Right ventricle myocardium superior (tissue), 1 donor: ENCODE measurements at regions not wholly inside any gene's neighbourhood (a gene's known extent, or its start where the extent isn't known, plus 50 kb on each side); places are given as distances from the start of the nearest gene placed in this dataset.
"Not testable (repeated sequence)": the region's sequence is repeated elsewhere in the genome, so short reads cannot be mapped to it uniquely, and the experiment has no call there.

ENCODE experiments used
- ATAC-seq: fragments of 200-7000 bp; cut with Tn5 transposase; one replicate; pipeline ENCODE4 v1.9.1; 2020; ENCODE audit warnings: mild to moderate bottlenecking; ENCODE audit not compliant: poor library complexity
- DNase-seq: peaks from one replicate; pipeline ENCODE4 v3.0.0-alpha.2; 2020
- intact Hi-C: fragments of 100-400 bp; cut with DNase I; formaldehyde crosslinking; loops from one replicate; pipeline ENCODE4 v1.11.2; 2022
- donor health status: DM: no; HTN: yes; CAD: no; lungs with severe emphysema.

DNA sequence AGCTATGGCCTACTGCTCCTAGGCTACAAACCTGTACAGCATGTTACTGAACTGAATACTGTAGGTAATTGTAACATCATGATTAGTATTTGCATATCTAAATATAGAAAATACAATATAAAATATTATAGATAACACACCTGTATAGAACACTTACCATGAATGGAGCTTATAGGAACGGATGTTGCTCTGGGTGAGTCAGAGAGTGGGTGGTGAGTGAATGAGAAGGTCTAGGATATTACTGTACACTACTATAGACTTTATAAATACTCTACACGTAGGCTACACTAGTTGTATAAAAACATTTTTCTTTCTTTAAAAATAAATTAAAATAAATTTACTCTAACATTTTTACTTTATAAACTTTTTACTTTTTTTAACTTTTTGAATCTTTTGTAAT is 224.0 kb upstream of the CBLB start:
- ATAC-seq: no peak
- intact Hi-C loops: no loop called here
- no peak for DNase-seq

DNA sequence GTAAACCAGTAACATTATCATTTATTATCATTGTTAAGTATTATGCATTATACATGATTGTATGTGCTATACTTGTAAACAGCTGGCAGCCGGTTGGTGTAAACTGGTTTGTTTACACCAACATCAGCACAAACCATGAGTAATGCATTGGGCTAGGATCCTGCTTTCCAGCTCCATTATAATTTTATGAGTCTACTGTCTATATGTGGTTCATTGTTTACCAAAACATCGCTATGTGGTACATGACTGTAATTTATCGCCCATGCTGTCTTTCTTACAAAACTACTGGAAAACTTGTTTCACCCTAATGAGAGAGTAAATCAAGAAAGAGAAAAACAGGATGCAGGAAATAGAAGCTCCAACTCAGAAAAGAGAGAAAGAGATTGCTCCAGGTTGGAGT is 224.8 kb upstream of the CBLB start:
- intact Hi-C loops: no loop called here
- no peak for DNase-seq
- ATAC-seq: no peak

DNA sequence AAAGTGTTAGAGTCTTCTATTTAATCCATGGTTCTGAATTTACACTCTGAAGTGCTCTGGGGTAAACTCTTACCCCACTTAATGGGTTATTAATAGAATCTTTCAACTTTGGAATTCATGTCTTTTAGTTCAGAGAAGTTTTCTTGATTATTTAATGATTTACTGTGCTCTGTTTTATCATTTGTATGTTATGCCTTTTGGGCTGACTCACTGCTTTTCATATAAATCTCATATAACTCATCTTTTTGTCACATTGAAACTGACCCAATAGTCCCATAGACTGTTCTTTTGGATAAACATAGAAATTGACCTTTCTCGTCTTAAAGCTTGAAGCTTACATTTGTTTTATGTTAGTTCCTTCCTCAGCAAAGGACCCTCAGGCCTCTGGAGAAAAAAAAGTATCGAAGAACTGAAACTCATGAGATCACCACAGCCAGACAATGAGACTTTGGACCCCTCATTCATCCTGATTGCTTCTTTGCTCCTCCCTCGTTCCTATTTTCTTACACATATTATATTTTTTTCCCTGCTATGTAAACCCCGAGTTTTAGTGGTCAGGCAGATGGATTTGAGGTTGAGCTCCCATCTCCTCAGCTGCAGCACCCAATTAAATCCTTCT is 229.1 kb upstream of the CBLB start:
- DNase-seq (no peak), ATAC-seq (no peak)
- intact Hi-C loops: no loop called here

DNA sequence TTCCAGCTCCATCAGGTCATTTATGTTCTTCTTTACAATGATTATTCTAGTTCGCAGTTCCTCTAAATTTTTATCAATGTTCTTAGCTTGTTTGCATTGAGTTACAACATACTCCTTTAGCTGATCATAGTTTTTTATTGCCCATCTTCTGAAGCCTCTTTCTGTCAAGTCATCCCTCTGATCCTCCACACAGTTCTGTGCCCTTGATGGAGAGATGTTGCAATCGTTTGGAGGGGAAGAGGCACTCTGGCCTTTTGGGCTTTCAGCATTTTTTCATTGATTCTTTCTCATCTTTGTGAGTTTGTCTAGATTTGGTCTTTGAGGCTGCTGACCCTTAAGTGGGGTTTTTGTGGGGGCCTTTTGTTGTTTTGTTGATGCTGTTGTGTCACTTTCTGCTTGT is 234.6 kb upstream of the CBLB start:
- ATAC-seq (no peak), DNase-seq (no peak)
- intact Hi-C loops: no loop called here

DNA sequence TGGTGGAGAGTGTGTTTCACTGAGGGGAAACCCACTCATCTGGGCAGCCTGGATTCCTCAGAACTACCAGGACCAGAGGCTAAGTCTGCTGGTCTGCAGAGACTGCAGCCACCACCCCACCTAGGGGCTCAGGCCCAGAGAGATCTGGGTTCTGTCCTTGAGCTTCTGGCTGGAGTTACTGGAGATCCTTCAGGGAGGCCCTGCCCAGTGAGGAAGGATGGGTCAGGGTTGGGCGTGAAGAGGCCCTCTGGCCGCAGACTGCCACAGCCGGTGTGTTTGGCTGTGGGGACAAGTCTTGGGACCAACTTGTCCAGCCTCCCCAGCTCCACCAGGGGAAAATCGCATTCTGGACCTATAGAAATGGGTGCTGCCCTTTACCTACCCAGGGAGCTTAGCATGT is 235.3 kb upstream of the CBLB start:
- ATAC-seq (no peak), DNase-seq (no peak)
- intact Hi-C loops: no loop called here

DNA sequence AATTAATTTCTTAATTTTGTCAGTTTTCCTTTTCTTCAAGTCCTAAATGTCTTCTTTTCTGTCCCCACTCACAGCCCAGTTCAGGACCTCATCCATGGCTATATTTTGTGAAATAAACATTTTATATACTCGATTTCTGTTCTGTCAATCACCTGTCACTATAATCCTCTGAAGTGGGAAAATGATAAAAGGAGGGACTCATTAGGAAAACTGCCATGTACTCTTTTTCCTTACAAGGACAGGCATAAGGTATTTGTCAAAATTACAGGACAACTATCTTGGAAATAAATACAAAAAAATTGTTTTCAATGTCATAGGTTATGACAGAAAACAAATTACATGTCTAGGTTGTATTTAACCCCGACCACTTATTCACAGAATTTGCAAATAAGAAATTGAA is 240.1 kb upstream of the CBLB start:
- intact Hi-C loops: no loop called here
- ATAC-seq (no peak), DNase-seq (no peak)

DNA sequence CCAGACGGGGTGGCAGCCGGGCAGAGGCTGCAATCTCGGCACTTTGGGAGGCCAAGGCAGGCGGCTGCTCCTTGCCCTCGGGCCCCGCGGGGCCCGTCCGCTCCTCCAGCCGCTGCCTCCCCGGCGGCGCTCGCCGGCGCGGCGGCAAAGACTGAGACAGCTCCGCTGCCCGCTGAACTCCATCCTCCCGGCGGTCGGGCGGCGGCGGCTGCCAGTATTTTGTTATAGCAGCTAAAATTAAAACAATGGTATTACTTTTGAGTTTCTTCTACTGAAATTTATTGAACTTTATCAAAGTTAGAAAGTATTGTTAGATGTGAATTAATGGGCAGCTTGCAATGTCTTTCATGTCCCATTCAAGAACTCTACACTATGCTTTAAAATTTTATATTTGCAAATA is 243.7 kb upstream of the CBLB start:
- ATAC-seq, intact Hi-C loops, DNase-seq: not testable (repeated sequence)

DNA sequence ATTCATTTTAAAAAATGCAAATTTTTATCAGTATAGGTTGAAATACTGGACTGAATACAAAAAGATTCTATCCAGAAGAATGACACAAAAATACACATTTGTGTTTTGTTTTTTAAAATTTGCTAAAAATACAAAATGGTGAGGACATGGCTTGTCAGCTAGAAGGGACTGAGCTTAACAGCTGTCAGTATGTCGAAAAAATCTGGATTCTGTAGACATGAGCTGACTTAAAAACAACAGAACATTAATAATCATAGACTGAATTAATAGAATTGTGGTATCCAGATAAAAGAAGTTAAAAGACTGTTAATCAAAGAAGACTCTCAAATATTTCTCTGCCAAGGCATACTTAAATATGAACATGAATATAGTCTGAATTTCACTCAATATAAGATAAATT is 244.9 kb upstream of the CBLB start:
- ATAC-seq: no peak

DNA sequence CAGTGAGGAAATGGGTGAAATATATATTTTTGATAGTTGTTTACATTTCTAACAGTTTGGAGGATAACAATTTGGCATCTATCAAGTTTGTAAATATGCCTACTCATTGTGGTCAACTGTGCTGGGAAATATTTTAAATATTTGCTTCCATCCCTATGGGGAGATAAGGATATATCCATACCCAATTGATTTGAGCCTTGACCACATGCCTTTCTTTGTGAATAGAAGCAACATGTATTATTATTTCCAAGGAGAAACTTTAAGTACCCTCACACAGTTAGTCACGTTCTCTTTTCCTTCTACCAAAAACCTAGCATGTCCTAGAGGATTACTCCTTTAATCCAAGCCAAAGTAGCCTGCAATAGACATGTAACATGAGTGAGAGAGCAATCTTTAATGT is 245.4 kb upstream of the CBLB start:
- intact Hi-C loops: no loop called here
- DNase-seq: no peak

More for the DNA sequence above, 244.9 kb upstream of the CBLB start:
- intact Hi-C loops: no loop called here
- no peak for DNase-seq

DNA sequence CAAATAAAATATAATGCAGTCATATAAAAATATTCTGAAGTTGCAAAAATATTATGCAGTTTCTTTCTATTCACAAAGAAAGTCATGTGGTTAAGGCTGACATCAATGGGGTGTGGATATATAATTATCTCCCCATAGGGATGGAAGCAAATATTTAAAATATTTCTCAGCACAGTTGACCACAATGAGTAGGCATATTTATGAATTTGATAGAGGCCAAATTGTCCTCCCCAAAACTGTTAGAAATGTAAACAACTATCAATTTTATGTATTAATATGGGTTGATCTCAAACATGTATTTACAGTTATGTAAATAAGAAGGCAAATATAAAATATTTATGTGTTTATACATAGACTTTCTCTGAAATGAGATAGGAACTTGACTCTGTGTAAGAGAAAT is 246.0 kb upstream of the CBLB start:
- DNase-seq (no peak), ATAC-seq (no peak)
- intact Hi-C loops: no loop called here

More for the DNA sequence above, 245.4 kb upstream of the CBLB start:
- ATAC-seq: no peak

DNA sequence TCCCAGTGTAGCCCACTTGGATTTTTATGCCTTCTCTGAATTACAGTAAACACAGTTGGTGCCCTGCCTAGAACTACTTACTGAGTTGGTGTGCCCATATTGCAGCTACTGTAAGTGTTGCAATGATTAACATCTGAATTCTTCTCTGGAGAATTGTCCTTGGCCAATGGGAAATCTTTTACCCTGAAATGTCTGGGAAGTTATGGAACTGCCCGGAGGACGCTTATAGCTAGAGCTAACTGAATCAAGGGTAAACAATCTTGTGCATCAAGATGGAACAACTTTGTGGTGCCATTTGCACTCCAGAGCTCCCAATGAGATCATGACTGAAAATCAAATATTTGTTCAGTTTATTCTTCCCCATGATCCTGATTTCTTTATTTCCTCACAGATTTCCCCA is 246.7 kb upstream of the CBLB start:
- DNase-seq (no peak), ATAC-seq (no peak)
- intact Hi-C loops: no loop called here

DNA sequence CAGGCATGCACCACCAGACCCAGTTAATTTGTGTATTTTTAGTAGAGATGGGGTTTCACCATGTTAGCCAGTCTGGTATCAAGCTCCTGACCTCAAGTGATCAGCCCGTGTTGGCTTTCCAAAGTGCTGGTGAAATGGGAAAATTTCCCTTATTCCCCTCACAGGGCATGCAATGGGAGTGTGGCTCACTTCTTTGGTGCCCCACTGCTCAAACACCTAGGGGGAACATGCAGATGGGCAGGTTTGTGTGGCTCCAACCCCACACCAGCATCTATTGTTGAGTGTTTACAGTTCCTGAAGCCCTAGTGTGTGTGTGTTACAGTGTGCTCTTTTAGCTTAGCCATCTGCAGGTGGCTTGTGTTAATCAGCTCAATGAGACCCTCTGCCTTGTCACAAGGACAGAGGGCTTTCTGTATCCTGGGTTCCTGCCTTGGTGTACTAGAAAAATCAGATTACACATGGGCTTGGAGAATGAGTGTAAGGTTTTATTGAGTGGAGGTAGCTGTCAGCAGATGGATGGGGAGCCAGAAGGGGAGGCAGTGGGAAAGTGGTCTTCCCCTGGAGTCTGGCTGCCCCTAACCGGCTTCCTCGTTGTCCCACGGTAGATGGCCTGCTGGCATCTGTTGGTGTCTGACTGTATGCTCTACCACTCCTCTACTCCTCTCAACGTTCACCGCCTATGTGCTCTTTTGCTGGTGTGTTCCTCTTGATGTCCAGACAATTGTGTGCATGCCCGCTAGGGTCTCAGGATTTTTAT is 248.1 kb upstream of the CBLB start:
- intact Hi-C loops: no loop called here
- ATAC-seq: no peak
- no peak for DNase-seq

DNA sequence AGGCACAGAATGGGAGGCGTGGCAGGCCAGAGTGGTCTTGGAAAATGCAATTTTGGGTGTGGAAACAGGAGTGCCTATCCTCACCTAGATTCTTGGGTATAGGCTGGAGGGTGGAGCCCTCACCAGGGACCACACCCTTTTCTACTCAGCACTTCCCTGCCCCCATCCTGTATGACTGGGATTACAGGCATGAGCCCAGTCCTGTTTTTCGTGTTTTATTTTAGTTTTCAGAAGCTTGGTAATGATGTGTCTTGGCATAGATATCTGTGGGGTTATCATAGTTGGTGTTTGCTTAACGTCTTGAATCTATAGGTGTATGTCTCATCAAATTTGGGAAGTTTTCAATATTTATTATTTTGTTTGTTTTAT is 248.7 kb upstream of the CBLB start:
- intact Hi-C loops: no loop called here
- no peak for DNase-seq
- no peak for ATAC-seq

DNA sequence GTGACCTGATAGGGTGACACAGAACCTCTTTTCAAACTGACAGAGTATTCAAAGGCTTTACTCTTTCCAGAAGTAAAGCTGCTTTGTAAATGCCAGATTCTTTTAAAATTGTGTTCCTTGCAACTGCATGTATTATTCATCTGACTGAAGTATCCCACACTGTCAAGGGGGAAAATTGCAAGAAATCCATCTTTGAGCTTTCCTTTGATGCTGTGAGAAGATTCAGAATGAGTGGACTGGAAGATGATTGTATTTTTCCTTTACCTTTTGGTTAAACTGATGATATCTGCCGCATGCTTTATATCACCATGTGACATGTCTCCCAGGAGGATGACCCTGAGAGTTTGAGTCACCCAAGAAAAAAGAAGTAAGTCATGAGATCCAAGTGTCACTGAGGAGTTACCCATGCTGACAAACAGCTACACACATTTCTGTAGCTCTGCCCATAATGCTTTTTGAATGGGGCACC is 250.8 kb upstream of the CBLB start:
- ATAC-seq (no peak), DNase-seq (no peak)
- intact Hi-C loops: loop anchor here (10.0 kb wide), 1 partner anchor 205 kb away; no protein-coding TSS in a partner anchor

DNA sequence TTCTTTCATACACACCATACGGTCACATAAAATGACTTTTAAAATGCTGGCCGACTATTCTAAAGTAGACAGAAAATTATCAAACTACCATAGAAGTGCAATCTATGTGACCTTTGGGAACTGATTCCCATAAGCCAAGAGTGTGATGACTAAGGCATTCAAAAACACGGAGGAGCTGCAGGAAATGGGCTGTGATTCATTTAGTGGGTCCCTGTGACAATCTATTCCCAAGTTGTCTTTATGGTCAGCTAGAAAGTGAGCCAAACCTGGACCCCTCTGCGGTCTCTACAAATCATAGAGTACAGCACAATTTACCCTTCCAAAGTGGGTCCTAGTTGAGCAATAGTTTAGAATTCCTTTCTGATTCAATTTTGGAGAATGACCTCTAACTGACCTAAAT is 251.5 kb upstream of the CBLB start:
- no peak for ATAC-seq
- intact Hi-C loops: loop anchor here (10.0 kb wide), 1 partner anchor 206 kb away; no protein-coding TSS in a partner anchor
- no peak for DNase-seq

DNA sequence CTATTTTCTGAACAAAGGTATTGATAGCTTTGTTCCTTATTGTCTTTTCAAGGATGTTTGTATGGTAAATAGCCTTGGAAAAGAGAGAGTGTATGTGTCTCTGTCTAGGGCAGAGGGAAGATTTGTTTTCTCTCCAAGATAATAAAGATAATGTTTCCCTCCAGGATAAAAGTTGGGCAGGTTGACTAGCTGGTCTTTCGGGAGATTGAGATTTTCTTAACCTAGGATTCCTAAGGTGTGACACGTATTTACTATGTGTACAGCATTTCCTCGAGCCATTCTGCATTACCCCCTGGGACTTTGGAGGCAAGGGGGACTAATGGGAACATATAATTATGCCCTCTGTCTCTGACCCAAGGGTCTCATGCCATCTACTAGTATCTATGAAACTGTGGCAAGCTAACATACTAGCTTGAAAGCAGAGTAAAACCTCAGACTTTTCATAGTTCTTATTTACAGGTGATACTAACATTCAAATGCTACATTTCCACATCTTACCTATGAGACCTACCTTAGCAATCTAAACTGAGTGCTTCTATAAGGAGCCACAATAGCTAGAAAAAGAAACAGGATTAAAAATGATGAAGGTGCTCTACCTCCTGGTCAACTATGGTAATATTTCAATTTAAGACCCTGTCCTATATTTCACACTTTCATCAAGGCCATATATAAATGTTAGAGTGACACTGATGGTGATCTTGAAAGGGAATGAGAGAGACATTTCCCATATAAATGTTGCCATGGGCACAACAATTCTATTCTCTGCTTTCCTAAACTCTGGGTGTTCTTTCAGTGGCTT is 252.9 kb upstream of the CBLB start:
- DNase-seq (no peak), ATAC-seq (no peak)
- intact Hi-C loops: loop anchor here (10.0 kb wide), 1 partner anchor 207 kb away; no protein-coding TSS in a partner anchor

DNA sequence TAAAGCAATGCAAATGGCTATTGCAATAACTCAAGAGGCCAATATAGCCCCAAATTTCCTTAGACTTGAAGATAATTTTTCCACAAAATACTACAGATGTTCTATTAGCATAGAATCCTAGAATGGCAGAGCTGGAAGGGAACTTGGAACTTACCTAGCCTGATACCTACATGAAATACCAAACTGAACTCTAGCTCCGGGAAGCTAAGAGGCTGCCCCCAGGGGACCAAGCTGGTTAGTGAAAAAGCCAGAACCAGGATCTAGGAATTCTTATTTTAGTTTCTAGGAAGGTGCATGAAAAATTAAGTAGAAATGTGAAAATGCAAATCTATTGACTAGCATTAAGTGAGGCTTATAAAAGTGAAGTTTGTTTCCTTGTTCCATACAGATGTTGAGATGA is 256.0 kb upstream of the CBLB start:
- ATAC-seq (no peak), DNase-seq (no peak)
- intact Hi-C loops: loop anchor here (10.0 kb wide), 1 partner anchor 210 kb away; no protein-coding TSS in a partner anchor

DNA sequence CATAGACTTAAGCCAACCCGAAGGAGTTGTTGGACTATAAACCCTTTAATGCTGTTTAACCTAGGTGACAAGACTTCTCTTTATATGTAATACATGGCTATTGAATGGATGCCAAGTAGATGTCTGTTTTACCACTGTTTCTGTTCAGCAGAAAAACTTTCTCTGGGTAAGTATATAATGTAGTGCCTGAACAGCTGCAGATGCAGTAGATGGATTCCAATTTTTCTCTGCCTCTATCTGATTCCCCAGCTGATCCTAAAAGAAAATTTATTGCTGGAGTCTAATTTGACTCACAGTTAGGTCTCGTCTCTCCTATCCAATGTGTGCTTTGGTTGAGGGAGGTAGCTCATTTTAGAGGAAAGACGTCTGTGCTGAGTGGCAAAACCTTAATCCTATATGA is 256.5 kb upstream of the CBLB start:
- DNase-seq (no peak), ATAC-seq (no peak)
- intact Hi-C loops: loop anchor here (10.0 kb wide), 1 partner anchor 211 kb away; no protein-coding TSS in a partner anchor

DNA sequence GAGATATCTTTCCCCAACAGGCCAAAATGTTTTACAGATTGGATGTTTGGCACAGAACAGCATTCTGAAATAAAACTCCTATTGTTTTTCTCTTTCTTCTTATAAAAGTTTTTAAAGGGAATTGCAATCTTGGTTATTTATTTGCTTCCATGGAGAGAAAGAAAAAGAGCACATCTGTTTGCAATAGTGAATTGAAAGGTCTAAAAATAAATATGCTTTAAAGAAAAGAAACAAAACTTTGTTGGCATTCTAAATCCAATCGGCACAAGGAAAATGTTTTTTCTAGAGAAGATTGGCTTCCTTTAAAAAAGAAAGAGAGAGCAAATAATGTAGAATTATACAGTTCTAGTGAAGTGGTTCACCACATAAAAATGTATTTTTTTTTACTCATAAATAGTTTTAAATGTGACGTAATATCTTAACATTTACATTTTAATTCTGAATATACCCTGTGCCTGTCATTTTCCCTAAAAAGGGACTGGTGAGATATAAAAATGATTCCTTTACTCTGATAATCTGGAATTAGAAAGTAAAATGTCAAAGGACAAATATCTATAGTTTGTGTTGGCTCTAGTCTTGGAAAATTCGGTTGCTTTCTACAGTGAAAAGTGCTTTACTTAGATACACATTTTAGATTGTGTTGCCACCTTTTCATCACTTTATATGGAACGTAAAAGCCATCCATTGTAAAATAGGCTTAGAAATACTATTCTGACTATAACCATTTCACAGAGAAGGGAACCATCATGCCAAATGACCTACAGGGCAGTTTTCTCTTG is 257.4 kb upstream of the CBLB start:
- intact Hi-C loops: loop anchor here (10.0 kb wide), 1 partner anchor 211 kb away; no protein-coding TSS in a partner anchor
- DNase-seq: no peak
- ATAC-seq: no peak
